ENCODE measurements at regions not wholly inside any gene's neighbourhood (a gene's known extent, or its start where the extent isn't known, plus 50 kb on each side); places are given as distances from the start of the nearest gene placed in this dataset.

GRCh38 chr10:35910234-35910633, 268.1 kb upstream of the FZD8 start:
- H3K4me1 ChIP-seq: peaks cover 0 to 10% (median 4%) of the 10 kb centered on the region in 12 donors
- H3K27ac ChIP-seq: no peak overlapping the region
- intact Hi-C loops (cut with DNase I): loop anchor here in 1 of 10 donors (5.0 kb wide), 1 partner anchor 268 kb away; the partner anchor contains the start of gene FZD8
- 52 to 69% (median 56%) methylated on average over 3 of the region's 3 CpGs for WGBS, 4 donors
- H3K27me3 ChIP-seq: no peaks in the 10 kb centered on the region
- ATAC-seq (no peak), DNase-seq (no peak)
- no peak for TF ChIP-seq POLR2A (IDR thresholded peaks at IDR 0.05)
- no peak for TF ChIP-seq CTCF (IDR thresholded peaks at IDR 0.05)
- H3K9me3 ChIP-seq: peaks cover 0 to 5% (median 0%) of the 10 kb centered on the region in 12 donors
- no peak overlapping the region for H3K4me3 ChIP-seq
- H3K36me3 ChIP-seq: no peaks in the 10 kb centered on the region

- WGBS, 4 donors: 92 to 94% (median 93%) methylated on average over 12 of the region's 12 CpGs
- H3K36me3 ChIP-seq: no peaks in the 10 kb centered on the region
- intact Hi-C loops (cut with DNase I): no loop called here
- peaks cover 0 to 5% (median 0%) of the 10 kb centered on the region in 12 donors for H3K9me3 ChIP-seq
- no peak overlapping the region for H3K27ac ChIP-seq
- TF ChIP-seq POLR2A (IDR thresholded peaks at IDR 0.05) (no peak), CTCF (IDR thresholded peaks at IDR 0.05) (no peak)
- no peak overlapping the region for H3K4me3 ChIP-seq
- DNase-seq: no peak
- ATAC-seq: no peak
- peaks cover 0 to 10% (median 4%) of the 10 kb centered on the region in 12 donors for H3K4me1 ChIP-seq
- no peaks in the 10 kb centered on the region for H3K27me3 ChIP-seq
These were observed 267.1 kb upstream of the FZD8 start for GRCh38 chr10:35909121-35909720.

- TF ChIP-seq CTCF (IDR thresholded peaks at IDR 0.05): no peak
- TF ChIP-seq POLR2A (IDR thresholded peaks at IDR 0.05): no peak
- intact Hi-C loops (cut with DNase I): no loop called here
- 92 to 96% (median 95%) methylated on average over 2 of the region's 2 CpGs for WGBS, 4 donors
- no peaks in the 10 kb centered on the region for H3K36me3 ChIP-seq
- no peaks in the 10 kb centered on the region for H3K27me3 ChIP-seq
- H3K27ac ChIP-seq: no peak overlapping the region
- peaks cover 0 to 10% (median 4%) of the 10 kb centered on the region in 12 donors for H3K4me1 ChIP-seq
- H3K9me3 ChIP-seq: peaks cover 0 to 5% (median 0%) of the 10 kb centered on the region in 12 donors
- H3K4me3 ChIP-seq: no peak overlapping the region
- ATAC-seq (no peak), DNase-seq (no peak)
These were observed 266.4 kb upstream of the FZD8 start for GRCh38 chr10:35908451-35908850.

- 80 to 89% (median 83%) methylated on average over 9 of the region's 9 CpGs for WGBS, 4 donors
- no peak for TF ChIP-seq CTCF (IDR thresholded peaks at IDR 0.05)
- TF ChIP-seq POLR2A (IDR thresholded peaks at IDR 0.05): no peak
- Histone ChIP-seq H3K4me3 (no peak overlapping the region), H3K27me3 (no peaks in the 10 kb centered on the region), H3K27ac (no peak overlapping the region), H3K4me1 (peaks cover 0 to 4% (median 0%) of the 10 kb centered on the region in 12 donors), H3K36me3 (no peaks in the 10 kb centered on the region), H3K9me3 (peaks cover 0 to 5% (median 0%) of the 10 kb centered on the region in 12 donors)
- ATAC-seq: no peak
- intact Hi-C loops (cut with DNase I): no loop called here
- no peak for DNase-seq
These were observed 265.5 kb upstream of the FZD8 start for GRCh38 chr10:35907548-35907947.
